RWPE2 (cell line): ENCODE measurements at regions not wholly inside any gene's neighbourhood (a gene's known extent, or its start where the extent isn't known, plus 50 kb on each side); places are given as distances from the start of the nearest gene placed in this dataset.

ENCODE experiments used
- ATAC-seq: fragments of 200-7000 bp; cut with Tn5 transposase; 3 replicates; pipeline ENCODE4 v1.9.1; 2021; ENCODE audit warnings: low read depth
- DNase-seq: peaks from one replicate; pipeline ENCODE4 v3.0.0-alpha.2; 2020; ENCODE audit warnings: low spot score
- H3K27ac ChIP-seq: fragments of 450-650 bp; 2 replicates; pipeline ENCODE4 v1.5.1; 2017; ENCODE audit warnings: mild to moderate bottlenecking; ENCODE audit not compliant: poor library complexity, severe bottlenecking
- H3K27me3 ChIP-seq: fragments of 250-450 bp; sonication (Bioruptor Pico); 2 replicates; pipeline ENCODE4 v1.5.1; 2021; ENCODE audit warnings: mild to moderate bottlenecking, moderate library complexity; ENCODE audit not compliant: insufficient read depth, poor library complexity, severe bottlenecking
- H3K36me3 ChIP-seq: fragments of 250-450 bp; sonication (Bioruptor Pico); 2 replicates; pipeline ENCODE4 v1.5.1; 2020; ENCODE audit warnings: low read depth, mild to moderate bottlenecking, moderate library complexity
- H3K4me1 ChIP-seq: fragments of 250-450 bp; sonication (Bioruptor Pico); 2 replicates; pipeline ENCODE4 v1.5.1; 2021; ENCODE audit warnings: mild to moderate bottlenecking, moderate library complexity; ENCODE audit not compliant: insufficient read depth, poor library complexity, severe bottlenecking
- H3K4me3 ChIP-seq: fragments of 250-450 bp; sonication (Bioruptor Pico); 2 replicates; pipeline ENCODE4 v1.5.1; 2021; ENCODE audit warnings: mild to moderate bottlenecking, moderate library complexity; ENCODE audit not compliant: severe bottlenecking
- H3K9me3 ChIP-seq: fragments of 250-450 bp; sonication (Bioruptor Pico); 2 replicates; pipeline ENCODE4 v1.5.1; 2021; ENCODE audit warnings: mild to moderate bottlenecking, moderate library complexity; ENCODE audit not compliant: severe bottlenecking
- TF ChIP-seq, protein P1 (sequence below): fragments of 450-650 bp; IDR thresholded peaks from one replicate; pipeline ENCODE4 v1.5.1; 2017; ENCODE audit warnings: mild to moderate bottlenecking, moderate library complexity; ENCODE audit not compliant: poor library complexity, severe bottlenecking

DNA sequence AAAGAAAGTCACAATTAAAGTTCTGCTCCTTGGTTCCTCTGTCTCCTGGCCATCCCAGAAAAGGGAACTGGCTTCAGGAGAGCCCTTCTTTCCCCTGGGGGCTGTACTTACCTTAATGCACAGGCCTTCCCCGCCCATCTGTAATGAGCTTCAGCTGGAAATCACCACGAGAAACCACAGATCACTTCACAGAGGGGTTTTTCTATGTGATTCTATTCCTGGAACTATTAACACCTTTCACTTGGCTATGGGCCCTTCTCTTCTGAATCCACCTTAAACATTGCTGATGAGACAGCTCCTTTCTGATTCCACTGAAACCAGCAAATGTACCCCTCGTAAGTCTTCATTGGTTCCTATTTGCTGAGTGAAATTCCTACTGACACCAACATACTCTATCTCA lies 80.7 kb downstream of the FOXF2 start:
- Histone ChIP-seq H3K27ac (no peak overlapping the region), H3K4me3 (no peak overlapping the region), H3K27me3 (no peaks in the 10 kb centered on the region), H3K4me1 (no peaks in the 10 kb centered on the region), H3K9me3 (no peaks in the 10 kb centered on the region), H3K36me3 (no peaks in the 10 kb centered on the region)
- DNase-seq = no peak
- TF ChIP-seq, protein P1, sequence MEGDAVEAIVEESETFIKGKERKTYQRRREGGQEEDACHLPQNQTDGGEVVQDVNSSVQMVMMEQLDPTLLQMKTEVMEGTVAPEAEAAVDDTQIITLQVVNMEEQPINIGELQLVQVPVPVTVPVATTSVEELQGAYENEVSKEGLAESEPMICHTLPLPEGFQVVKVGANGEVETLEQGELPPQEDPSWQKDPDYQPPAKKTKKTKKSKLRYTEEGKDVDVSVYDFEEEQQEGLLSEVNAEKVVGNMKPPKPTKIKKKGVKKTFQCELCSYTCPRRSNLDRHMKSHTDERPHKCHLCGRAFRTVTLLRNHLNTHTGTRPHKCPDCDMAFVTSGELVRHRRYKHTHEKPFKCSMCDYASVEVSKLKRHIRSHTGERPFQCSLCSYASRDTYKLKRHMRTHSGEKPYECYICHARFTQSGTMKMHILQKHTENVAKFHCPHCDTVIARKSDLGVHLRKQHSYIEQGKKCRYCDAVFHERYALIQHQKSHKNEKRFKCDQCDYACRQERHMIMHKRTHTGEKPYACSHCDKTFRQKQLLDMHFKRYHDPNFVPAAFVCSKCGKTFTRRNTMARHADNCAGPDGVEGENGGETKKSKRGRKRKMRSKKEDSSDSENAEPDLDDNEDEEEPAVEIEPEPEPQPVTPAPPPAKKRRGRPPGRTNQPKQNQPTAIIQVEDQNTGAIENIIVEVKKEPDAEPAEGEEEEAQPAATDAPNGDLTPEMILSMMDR = no peak
- ATAC-seq = no peak

DNA sequence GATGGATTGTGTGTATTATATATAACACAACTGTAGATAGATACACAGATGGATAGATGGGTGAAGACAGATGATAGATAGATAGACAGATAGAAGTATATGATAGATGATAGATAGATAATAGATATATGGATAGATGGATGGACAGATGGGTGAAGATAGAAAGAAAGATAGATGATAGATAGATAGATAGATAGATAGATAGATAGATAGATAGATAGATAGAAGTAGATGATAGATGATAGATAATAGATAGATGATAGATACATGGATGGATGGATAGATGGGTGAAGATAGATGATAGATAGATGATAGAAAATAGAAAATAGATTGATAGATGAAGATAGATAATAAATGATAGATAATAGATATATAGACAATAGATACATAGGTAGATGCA lies 83.3 kb downstream of the FOXF2 start:
- no peak overlapping the region for H3K4me3 ChIP-seq
- no peak for ATAC-seq
- no peaks in the 10 kb centered on the region for H3K9me3 ChIP-seq
- no peak overlapping the region for H3K27ac ChIP-seq
- DNase-seq = no peak
- H3K27me3 ChIP-seq = no peaks in the 10 kb centered on the region
- no peaks in the 10 kb centered on the region for H3K36me3 ChIP-seq
- H3K4me1 ChIP-seq = peaks cover 10% of the 10 kb centered on the region
- TF ChIP-seq, protein P1 = no peak

DNA sequence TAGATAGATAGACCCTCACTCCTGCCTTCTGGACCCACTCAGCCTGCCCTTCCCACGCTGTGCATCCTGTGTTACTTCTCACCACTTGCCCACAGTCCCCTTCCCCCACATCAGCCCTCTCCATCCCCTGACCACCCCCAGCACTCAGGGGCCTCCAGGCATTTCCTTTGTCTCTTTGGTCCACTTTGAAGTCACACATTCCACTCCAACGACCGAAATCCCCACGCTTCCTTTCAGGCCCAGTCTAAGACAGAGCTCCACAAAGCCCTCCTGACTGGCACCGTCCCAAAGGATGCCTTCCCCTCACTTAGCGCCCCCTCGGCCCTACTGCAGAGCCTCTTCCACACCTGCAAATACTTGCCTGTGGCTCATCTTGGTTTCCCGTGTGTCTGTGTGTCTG lies 83.8 kb downstream of the FOXF2 start:
- H3K4me3 ChIP-seq = no peak overlapping the region
- DNase-seq (no peak), ATAC-seq (no peak)
- no peak overlapping the region for H3K27ac ChIP-seq
- H3K9me3 ChIP-seq = no peaks in the 10 kb centered on the region
- H3K4me1 ChIP-seq = peaks cover 12% of the 10 kb centered on the region
- TF ChIP-seq, protein P1 = no peak
- no peaks in the 10 kb centered on the region for H3K27me3 ChIP-seq
- no peaks in the 10 kb centered on the region for H3K36me3 ChIP-seq

DNA sequence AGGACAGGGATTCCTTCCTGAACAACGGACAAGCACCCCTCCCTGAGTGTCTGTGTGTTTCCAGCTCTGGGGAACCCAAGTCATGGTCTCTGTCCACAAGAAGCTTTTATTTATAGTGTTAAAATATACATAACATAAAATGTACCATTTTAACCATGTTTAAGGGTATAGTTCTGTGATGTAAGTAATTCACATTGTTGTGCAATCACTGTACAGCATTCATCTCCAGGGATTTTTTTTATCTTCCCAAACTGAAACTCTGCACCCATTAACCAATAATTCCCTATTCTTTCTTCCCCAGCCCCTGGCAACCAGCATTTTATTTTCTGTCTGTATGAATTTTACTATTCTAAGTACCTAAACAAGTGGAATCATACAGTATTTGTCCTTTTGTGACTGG lies 84.2 kb downstream of the FOXF2 start:
- DNase-seq (no peak), ATAC-seq (no peak)
- H3K27ac ChIP-seq = no peak overlapping the region
- H3K4me3 ChIP-seq = no peak overlapping the region
- H3K4me1 ChIP-seq = peaks cover 12% of the 10 kb centered on the region
- H3K36me3 ChIP-seq = no peaks in the 10 kb centered on the region
- TF ChIP-seq, protein P1 = no peak
- H3K27me3 ChIP-seq = no peaks in the 10 kb centered on the region
- H3K9me3 ChIP-seq = no peaks in the 10 kb centered on the region

DNA sequence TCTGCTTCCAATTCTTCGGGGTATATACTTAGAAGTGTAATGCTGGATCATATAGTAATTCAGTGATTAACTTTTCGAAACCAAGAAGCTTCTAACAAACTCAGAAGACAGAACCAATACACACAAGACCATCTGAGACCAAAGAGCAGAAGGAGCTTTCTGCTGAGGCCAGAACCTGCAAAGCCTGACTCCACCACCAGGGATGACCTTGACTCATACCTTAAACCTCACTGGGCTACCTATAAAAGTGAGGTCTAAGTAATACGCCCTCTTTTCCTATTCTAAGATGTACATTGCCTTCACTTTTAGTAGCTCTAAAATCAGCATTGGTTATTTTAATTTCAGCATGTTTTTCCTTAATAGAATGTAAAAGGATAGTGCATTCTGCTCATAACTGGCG lies 84.8 kb downstream of the FOXF2 start:
- peaks cover 17% of the 10 kb centered on the region for H3K4me1 ChIP-seq
- ATAC-seq (no peak), DNase-seq (no peak)
- no peak overlapping the region for H3K4me3 ChIP-seq
- no peaks in the 10 kb centered on the region for H3K27me3 ChIP-seq
- no peak overlapping the region for H3K27ac ChIP-seq
- H3K36me3 ChIP-seq = no peaks in the 10 kb centered on the region
- TF ChIP-seq, protein P1 = no peak
- H3K9me3 ChIP-seq = no peaks in the 10 kb centered on the region
